Nephron progenitor cell (in vitro differentiated cells): ENCODE measurements at regions not wholly inside any gene's neighbourhood (a gene's known extent, or its start where the extent isn't known, plus 50 kb on each side); places are given as distances from the start of the nearest gene placed in this dataset.

ENCODE experiments used
- DNase-seq: peaks from one replicate; pipeline ENCODE4 v3.0.0; 2021
- H3K27ac Mint-ChIP-seq: 2 replicates; pipeline ENCODE4 v1.8.0; 2021; ENCODE audit warnings: mild to moderate bottlenecking, moderate library complexity, mixed read lengths
- H3K27me3 Mint-ChIP-seq: 2 replicates; pipeline ENCODE4 v1.8.0; 2021; ENCODE audit warnings: mild to moderate bottlenecking, low read depth, mixed read lengths; ENCODE audit not compliant: poor library complexity
- H3K36me3 Mint-ChIP-seq: 2 replicates; pipeline ENCODE4 v1.8.0; 2021; ENCODE audit warnings: low read depth, mixed read lengths
- H3K4me1 Mint-ChIP-seq: 2 replicates; pipeline ENCODE4 v1.8.0; 2021; ENCODE audit warnings: mixed read lengths
- H3K4me3 Mint-ChIP-seq: 2 replicates; pipeline ENCODE4 v1.8.0; 2021; ENCODE audit warnings: mild to moderate bottlenecking, moderate library complexity, mixed read lengths
- H3K9me3 Mint-ChIP-seq: 2 replicates; pipeline ENCODE4 v1.8.0; 2021; ENCODE audit warnings: mild to moderate bottlenecking, moderate library complexity, mixed read lengths
- TF ChIP-seq, protein P1 (sequence below): fragments of 200-600 bp; sonication (generic); IDR thresholded peaks from 2 replicates; pipeline ENCODE4 v1.5.0; 2021; ENCODE audit warnings: antibody characterized with exemption

DNA sequence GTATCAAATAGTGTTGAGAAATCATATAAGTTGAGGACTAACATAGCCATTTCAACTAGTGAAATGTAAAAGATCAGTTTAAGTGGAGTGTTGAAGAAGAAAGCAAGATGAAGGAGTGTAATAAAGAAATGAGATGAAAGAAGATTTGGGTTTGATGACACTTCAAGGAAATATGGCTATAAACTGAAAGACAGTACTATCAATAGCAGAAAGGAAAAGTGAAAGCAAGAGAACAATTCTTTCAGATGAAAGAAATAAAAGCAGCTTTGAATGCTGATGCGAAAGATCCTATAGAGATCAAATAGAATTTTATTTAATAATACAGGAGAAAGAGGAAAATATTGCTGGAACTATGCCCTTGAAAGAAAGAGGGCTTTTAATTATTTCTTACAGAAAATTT lies 92.8 kb upstream of the PRSS16 start:
- Mint-ChIP-seq H3K4me1 (peaks cover 25% of the 10 kb centered on the region), H3K36me3 (no peaks in the 10 kb centered on the region), H3K27me3 (peaks cover 10% of the 10 kb centered on the region), H3K27ac (no peak overlapping the region), H3K4me3 (no peak overlapping the region), H3K9me3 (no peaks in the 10 kb centered on the region)
- no peak for DNase-seq
- TF ChIP-seq, protein P1, sequence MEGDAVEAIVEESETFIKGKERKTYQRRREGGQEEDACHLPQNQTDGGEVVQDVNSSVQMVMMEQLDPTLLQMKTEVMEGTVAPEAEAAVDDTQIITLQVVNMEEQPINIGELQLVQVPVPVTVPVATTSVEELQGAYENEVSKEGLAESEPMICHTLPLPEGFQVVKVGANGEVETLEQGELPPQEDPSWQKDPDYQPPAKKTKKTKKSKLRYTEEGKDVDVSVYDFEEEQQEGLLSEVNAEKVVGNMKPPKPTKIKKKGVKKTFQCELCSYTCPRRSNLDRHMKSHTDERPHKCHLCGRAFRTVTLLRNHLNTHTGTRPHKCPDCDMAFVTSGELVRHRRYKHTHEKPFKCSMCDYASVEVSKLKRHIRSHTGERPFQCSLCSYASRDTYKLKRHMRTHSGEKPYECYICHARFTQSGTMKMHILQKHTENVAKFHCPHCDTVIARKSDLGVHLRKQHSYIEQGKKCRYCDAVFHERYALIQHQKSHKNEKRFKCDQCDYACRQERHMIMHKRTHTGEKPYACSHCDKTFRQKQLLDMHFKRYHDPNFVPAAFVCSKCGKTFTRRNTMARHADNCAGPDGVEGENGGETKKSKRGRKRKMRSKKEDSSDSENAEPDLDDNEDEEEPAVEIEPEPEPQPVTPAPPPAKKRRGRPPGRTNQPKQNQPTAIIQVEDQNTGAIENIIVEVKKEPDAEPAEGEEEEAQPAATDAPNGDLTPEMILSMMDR: no peak

DNA sequence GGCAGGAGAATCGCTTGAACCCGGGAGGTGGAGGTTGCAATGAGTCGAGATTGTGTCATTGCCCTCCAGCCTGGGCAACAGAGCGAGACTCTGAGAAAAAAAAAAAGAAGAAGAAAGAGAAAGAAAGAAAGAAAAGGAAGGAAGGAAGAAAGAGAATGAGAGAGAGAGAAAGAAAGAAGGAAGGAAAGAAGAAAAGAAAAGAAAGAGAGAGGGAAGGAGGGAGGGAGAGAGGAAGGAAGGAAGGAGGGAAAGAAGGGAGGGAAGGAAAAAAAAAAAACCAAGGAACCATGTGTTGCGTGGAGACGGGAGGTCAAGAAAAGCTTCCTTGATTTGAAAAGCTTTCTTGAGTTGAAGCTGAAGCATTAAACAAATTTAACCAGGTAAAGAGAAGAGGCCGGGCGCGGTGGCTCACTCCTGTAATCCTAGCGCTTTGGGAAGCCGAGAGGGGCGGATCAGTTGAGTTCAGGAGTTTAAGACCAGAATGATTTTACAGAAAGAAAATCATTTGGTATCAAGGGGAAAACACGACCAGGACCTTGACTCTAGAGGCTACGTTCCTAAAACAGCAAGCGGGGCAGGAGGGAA lies 90.5 kb upstream of the PRSS16 start:
- Mint-ChIP-seq H3K4me3 (peak overlapping the region; percentile 84), H3K36me3 (no peaks in the 10 kb centered on the region), H3K4me1 (peaks cover 42% of the 10 kb centered on the region), H3K9me3 (no peaks in the 10 kb centered on the region), H3K27ac (no peak overlapping the region), H3K27me3 (peaks cover 10% of the 10 kb centered on the region)
- TF ChIP-seq, protein P1: no peak
- no peak for DNase-seq

DNA sequence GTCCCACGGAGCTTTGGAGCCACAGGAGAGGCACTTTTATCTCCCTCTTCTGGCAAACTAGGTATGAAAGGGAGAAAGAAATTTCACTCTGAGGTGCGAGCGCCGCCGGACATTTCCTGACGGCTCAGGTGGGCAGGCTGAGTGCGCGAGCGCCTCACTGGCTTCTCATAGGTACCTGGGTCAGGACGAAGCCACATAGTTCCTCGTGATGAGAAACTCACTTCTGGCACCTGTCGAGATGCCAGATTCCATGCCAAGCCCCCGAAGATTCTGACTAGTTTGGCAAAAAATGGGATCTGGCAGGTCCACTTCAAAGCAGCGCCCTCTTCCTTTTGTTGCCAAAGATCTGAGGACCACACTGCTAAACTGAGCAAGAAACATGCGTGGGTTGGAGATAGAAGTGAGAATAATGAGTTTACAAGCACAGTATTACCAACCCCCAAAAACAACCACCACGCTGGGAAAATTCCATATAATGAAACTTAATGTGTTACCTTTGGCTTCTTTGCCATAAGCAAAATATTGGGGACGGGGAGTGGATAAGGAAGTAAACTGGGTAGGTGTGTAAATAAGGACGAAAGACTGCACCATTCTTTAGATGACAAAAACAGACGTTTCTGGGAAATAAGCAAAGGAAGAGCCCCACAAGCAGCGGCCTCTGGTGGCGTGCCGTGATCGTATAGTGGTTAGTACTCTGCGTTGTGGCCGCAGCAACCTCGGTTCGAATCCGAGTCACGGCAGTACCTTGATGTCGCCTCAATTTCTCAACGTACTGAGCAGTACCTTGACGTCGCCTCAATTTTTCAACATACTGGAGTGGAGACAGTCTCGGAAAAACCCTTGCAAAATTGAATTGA lies 89.8 kb upstream of the PRSS16 start:
- Mint-ChIP-seq H3K9me3 (no peaks in the 10 kb centered on the region), H3K27me3 (peaks cover 10% of the 10 kb centered on the region), H3K4me3 (peak overlapping the region; percentile 84), H3K27ac (no peak overlapping the region), H3K4me1 (peaks cover 42% of the 10 kb centered on the region), H3K36me3 (no peaks in the 10 kb centered on the region)
- TF ChIP-seq, protein P1: peak; percentile 24
- DNase-seq: peak; percentile 71

DNA sequence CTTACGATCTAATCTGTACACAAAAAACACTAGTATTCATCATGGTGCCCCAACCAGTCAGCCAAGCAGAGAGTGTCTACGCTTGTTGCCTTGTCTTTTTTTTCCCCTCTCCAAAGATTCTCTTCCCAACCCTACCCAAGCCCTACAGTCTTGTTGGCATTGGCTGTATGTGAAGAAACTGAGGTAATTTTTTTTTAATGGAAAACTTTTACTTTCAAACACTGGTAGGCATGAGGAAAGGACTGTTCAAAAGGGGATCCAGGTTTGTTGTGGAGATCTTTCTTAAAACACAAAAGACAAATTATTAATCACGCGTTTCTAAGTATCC lies 89.2 kb upstream of the PRSS16 start:
- Mint-ChIP-seq H3K36me3 (no peaks in the 10 kb centered on the region), H3K27ac (no peak overlapping the region), H3K9me3 (no peaks in the 10 kb centered on the region), H3K27me3 (peaks cover 10% of the 10 kb centered on the region), H3K4me1 (peaks cover 42% of the 10 kb centered on the region), H3K4me3 (peak overlapping the region; percentile 84)
- no peak for DNase-seq
- TF ChIP-seq, protein P1: no peak

DNA sequence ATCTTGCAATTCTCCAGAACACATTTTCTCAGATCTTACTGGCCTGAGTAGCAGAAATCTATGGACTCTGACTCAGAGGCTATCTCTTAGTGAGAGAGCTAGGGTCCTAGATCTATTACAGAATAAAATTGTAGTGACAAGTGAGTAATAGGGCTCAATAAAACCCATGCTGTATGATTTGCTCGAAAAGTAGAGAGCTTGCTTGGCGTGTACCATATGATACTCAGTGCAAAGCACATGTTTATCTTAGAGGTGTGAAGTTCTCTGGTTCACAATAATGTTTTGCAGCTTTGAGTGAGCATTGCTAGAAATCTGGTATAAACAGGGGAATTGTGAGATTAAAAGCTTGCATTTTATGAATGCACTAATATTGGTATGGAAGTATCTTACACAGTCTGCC lies 87.8 kb upstream of the PRSS16 start:
- no peak overlapping the region for H3K4me3 Mint-ChIP-seq
- peaks cover 10% of the 10 kb centered on the region for H3K27me3 Mint-ChIP-seq
- H3K27ac Mint-ChIP-seq: no peak overlapping the region
- no peaks in the 10 kb centered on the region for H3K9me3 Mint-ChIP-seq
- TF ChIP-seq, protein P1: no peak
- no peak for DNase-seq
- H3K36me3 Mint-ChIP-seq: no peaks in the 10 kb centered on the region
- H3K4me1 Mint-ChIP-seq: peaks cover 42% of the 10 kb centered on the region

DNA sequence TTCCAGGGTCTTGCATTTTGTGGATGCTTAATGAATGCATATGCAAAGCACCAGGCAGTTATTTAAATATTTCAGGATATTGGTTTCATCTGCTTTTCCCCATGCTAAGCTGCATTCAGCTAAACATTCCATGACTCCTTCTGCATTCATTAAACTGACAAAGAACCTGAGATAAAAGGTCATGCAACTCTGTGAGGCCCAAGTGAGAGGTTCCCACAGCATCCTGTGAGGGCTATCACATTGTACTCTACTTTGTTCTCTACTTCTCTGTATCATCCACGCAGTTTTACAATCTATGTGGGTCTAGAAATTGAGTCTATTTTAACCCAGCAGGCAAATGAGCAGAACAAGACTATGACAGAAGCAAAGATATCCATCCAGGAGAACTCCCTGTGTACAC lies 86.4 kb upstream of the PRSS16 start:
- H3K4me1 Mint-ChIP-seq: peaks cover 38% of the 10 kb centered on the region
- no peaks in the 10 kb centered on the region for H3K36me3 Mint-ChIP-seq
- H3K27ac Mint-ChIP-seq: no peak overlapping the region
- H3K9me3 Mint-ChIP-seq: no peaks in the 10 kb centered on the region
- no peak overlapping the region for H3K4me3 Mint-ChIP-seq
- DNase-seq: no peak
- peaks cover 10% of the 10 kb centered on the region for H3K27me3 Mint-ChIP-seq
- TF ChIP-seq, protein P1: no peak
